ENCODE measurements at regions not wholly inside any gene's neighbourhood (a gene's known extent, or its start where the extent isn't known, plus 50 kb on each side); places are given as distances from the start of the nearest gene placed in this dataset.

GRCh38 chr1:9449976-9450696 is 89.1 kb upstream of the SLC25A33 start (continued):
- TF ChIP-seq ZNF646 (CRISPR knock-in tag; IDR thresholded peaks at IDR 0.05): no peak
- TF ChIP-seq ZSCAN22 (CRISPR knock-in tag; IDR thresholded peaks at IDR 0.05): no peak
- TF ChIP-seq REPIN1 (CRISPR knock-in tag; IDR thresholded peaks at IDR 0.05; ENCODE audit: borderline replicate concordance, low read depth): no peak

- Histone ChIP-seq H3K36me3 (replicated peaks in 1 of 2; ENCODE audit: control insufficient read depth in 1 of 2, insufficient read depth in 2 of 2, low read length in 2 of 2) (no peaks in the 10 kb centered on the region), H4K20me1 (ENCODE audit: insufficient read depth, low read length) (no peaks in the 10 kb centered on the region), H3K27me3 (ENCODE audit: control insufficient read depth in 1 of 2, insufficient read depth in 2 of 2, low read length in 2 of 2) (peaks cover 0 to 2% of the 10 kb centered on the region in 2 experiments; a peak in 2 of 5 replicates), H3K27ac (ENCODE audit: extremely low read length, insufficient read depth, low read length) (no peak overlapping the region), H3K4me2 (ENCODE audit: low read depth, low read length) (no peak overlapping the region), H2AFZ (ENCODE audit: low read length) (no peak overlapping the region), H3K4me3 (replicated peaks in 1 of 3; ENCODE audit: insufficient read depth in 1 of 3, low read depth in 2 of 3, low read length in 3 of 3) (no peak overlapping the region), H3K9ac (ENCODE audit: insufficient read depth, low read depth, low read length) (no peak overlapping the region), H3K4me1 (ENCODE audit: insufficient read depth, low read length) (peaks cover 89% of the 10 kb centered on the region), H3K79me2 (ENCODE audit: insufficient read depth, low read length) (no peaks in the 10 kb centered on the region), H3K9me3 (ENCODE audit: low read length) (no peaks in the 10 kb centered on the region)
- WGBS (ENCODE audit: low lambda C conversion rate): 60% methylated on average over 8 of the region's 8 CpGs
- BruUV-seq (replicated peaks): no TSS peak
- in situ Hi-C loops (cut with HindIII; ENCODE audit: extremely low pct_ligation_motif_present, low pct_unique_long_range_greater_than_20kb): no loop called here
- ATAC-seq: no peak
- ChIA-PET CTCF (ENCODE audit: low intra/inter-chr PET ratio, low total read pairs) (no interaction called here), POLR2A (no interaction called here)
- intact Hi-C loops (cut with micrococcal nuclease; ENCODE audit: unreplicated experiment): no loop called here
- no peak for DNase-seq (ENCODE audit: low spot score)
- no peak for FAIRE-seq
- TF ChIP-seq JARID2 (CRISPR knock-in tag; IDR thresholded peaks at IDR 0.05; ENCODE audit: insufficient replicate concordance) (no peak), ZNF691 (CRISPR knock-in tag; IDR thresholded peaks at IDR 0.05; ENCODE audit: borderline replicate concordance, low read depth) (no peak), RARG (CRISPR knock-in tag; IDR thresholded peaks at IDR 0.05; ENCODE audit: low read depth) (no peak), SNAPC2 (CRISPR knock-in tag; IDR thresholded peaks at IDR 0.05) (no peak), ZNF772 (CRISPR knock-in tag; IDR thresholded peaks at IDR 0.05) (no peak), ZNF274 (CRISPR knock-in tag; IDR thresholded peaks at IDR 0.05) (no peak), NCOR1 (IDR thresholded peaks at IDR 0.05; ENCODE audit: borderline replicate concordance, low read length) (no peak), ZFAT (CRISPR knock-in tag; conservative IDR thresholded peaks at IDR 0.05) (no peak), KAT7 (CRISPR knock-in tag; IDR thresholded peaks at IDR 0.05; ENCODE audit: borderline replicate concordance) (no peak), ZSCAN22 (CRISPR knock-in tag; IDR thresholded peaks at IDR 0.05) (no peak), HHEX (CRISPR knock-in tag; IDR thresholded peaks at IDR 0.05) (no peak), MAX (IDR thresholded peaks at IDR 0.05) (no peak), SMYD3 (CRISPR knock-in tag; IDR thresholded peaks at IDR 0.05) (no peak), CEBPG (CRISPR knock-in tag; IDR thresholded peaks at IDR 0.05) (no peak), KMT2A (CRISPR knock-in tag; IDR thresholded peaks at IDR 0.05) (no peak), ZNF430 (CRISPR knock-in tag; IDR thresholded peaks at IDR 0.05) (no peak)
These were observed 88.2 kb upstream of the SLC25A33 start for GRCh38 chr1:9451081-9451480.
